Common myeloid progenitor, CD34-positive (primary cell): ENCODE measurements at regions not wholly inside any gene's neighbourhood (a gene's known extent, or its start where the extent isn't known, plus 50 kb on each side); places are given as distances from the start of the nearest gene placed in this dataset.
"Not testable (repeated sequence)": the region's sequence is repeated elsewhere in the genome, so short reads cannot be mapped to it uniquely, and the experiment has no call there.

Experiments used
- CTCF ChIA-PET: fragments of 350-600 bp; sonication (Branson Sonifier 250); formaldehyde crosslinking; loops from one replicate; lab custom pipeline; 2021; ENCODE audit warnings: antibody characterized with exemption; lab: Charles Lee
- POLR2A ChIA-PET: fragments of 350-600 bp; sonication (Branson Sonifier 250); formaldehyde crosslinking; loops from one replicate; lab custom pipeline; 2021; ENCODE audit warnings: antibody characterized with exemption; lab: Charles Lee
- DNase-seq, 3 donors: peaks; one replicate each; pipeline versions ENCODE4 v3.0.0 to v3.0.0-alpha.2; 2013
- H3K27ac ChIP-seq, 2 experiments: 1 replicate in 1 of 2; 2 replicates in 1 of 2; pipeline ENCODE4 v1.7.0; 2013; ENCODE audit warnings: inconsistent platforms in 2 of 2, low read length in 2 of 2, mild to moderate bottlenecking in 2 of 2, low read depth in 1 of 2, moderate library complexity in 1 of 2; ENCODE audit not compliant: severe bottlenecking in 2 of 2, insufficient read depth in 1 of 2, poor library complexity in 1 of 2
- H3K27me3 ChIP-seq, 5 experiments: replicated peaks in 2 of 5; 1 replicate in 3 of 5; 2 replicates in 2 of 5; pipeline versions ENCODE4 v1.6.1 to v1.7.0; 2013; ENCODE audit warnings: low read length in 4 of 5, mild to moderate bottlenecking in 2 of 5, moderate library complexity in 2 of 5, inconsistent platforms in 1 of 5; ENCODE audit not compliant: insufficient read depth in 5 of 5, control insufficient read depth in 4 of 5
- H3K36me3 ChIP-seq, 4 experiments: 1 replicate in 2 of 4; 2 replicates in 2 of 4; pipeline versions ENCODE4 v1.6.1 to v1.7.0; 2013; ENCODE audit warnings: low read length in 3 of 4, control low read depth in 1 of 4, mild to moderate bottlenecking in 1 of 4; ENCODE audit not compliant: control insufficient read depth in 4 of 4, insufficient read depth in 4 of 4
- H3K4me1 ChIP-seq, 4 experiments: 1 replicate in 3 of 4; 2 replicates in 1 of 4; pipeline versions ENCODE4 v1.6.1 to v1.7.1; 2013; ENCODE audit warnings: low read length in 3 of 4, mild to moderate bottlenecking in 3 of 4, control low read depth in 1 of 4, inconsistent platforms in 1 of 4, moderate library complexity in 1 of 4; ENCODE audit not compliant: control insufficient read depth in 4 of 4, insufficient read depth in 4 of 4; ENCODE audit errors: control extremely low read depth in 1 of 4
- H3K4me3 ChIP-seq, 7 experiments: 1 replicate in 4 of 7; 2 replicates in 3 of 7; pipeline versions ENCODE4 v1.5.1 to v1.7.0; 2013; ENCODE audit warnings: mild to moderate bottlenecking in 7 of 7, low read length in 6 of 7, moderate library complexity in 6 of 7, inconsistent platforms in 2 of 7, low read depth in 2 of 7, control low read depth in 1 of 7; ENCODE audit not compliant: insufficient read depth in 4 of 7, control insufficient read depth in 1 of 7; ENCODE audit errors: extremely low read depth in 1 of 7
- H3K9me3 ChIP-seq, 5 experiments: 1 replicate in 4 of 5; 2 replicates in 1 of 5; pipeline versions ENCODE4 v1.6.1 to v1.7.1; 2013; ENCODE audit warnings: low read length in 4 of 5, mild to moderate bottlenecking in 2 of 5, inconsistent platforms in 1 of 5, low read depth in 1 of 5, moderate library complexity in 1 of 5; ENCODE audit not compliant: control insufficient read depth in 4 of 5, insufficient read depth in 2 of 5; ENCODE audit errors: control extremely low read depth in 1 of 5
- WGBS: methylation state at CpG from one replicate; pipeline ENCODE4 v1.1.5; 2013; ENCODE audit not compliant: insufficient coverage; 5-methylcytosine and 5-hydroxymethylcytosine counted together

DNA sequence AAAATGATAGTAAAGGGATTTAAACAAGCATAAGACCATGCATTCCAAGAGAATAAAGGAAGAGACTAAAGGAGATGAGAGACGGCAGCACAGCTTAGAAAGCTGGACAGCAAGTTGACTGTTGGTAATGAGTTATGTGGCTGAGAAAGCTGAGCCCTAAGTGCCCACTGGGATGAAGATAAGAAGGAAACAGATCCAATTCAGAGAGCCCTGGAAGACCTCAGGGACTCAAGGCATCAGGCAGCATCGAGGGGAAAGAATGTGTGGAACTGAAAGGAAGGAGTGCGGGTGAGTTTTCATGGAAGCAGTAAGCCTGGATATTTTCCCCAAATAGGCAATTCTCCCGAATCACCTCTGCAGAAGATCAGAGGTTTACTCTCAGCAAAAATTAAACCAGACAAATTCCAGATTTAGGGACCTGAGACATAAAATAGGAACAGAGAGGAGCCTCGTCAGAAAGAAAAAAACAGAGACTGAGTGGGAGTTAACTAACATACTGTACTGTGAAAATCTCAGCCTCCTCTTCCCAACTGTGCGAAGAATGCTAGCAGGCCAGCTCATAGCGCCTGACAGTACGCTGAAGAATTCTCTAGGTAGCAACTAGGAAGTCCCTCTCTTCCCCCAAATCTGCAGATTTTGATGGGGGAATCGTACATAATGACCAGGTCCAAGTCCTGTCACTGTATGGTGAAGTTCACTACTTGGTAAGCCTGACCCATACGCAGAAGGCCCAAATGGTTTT is 187.7 kb upstream of the TAPT1 start:
- H3K27me3 ChIP-seq: no peaks in the 10 kb centered on the region
- ChIA-PET POLR2A (no interaction called here), CTCF (no interaction called here)
- WGBS: 96% methylated on average over 7 of the region's 10 CpGs
- no peak overlapping the region for H3K4me3 ChIP-seq
- H3K36me3 ChIP-seq: no peaks in the 10 kb centered on the region
- no peak for DNase-seq
- H3K4me1 ChIP-seq: no peaks in the 10 kb centered on the region
- H3K27ac ChIP-seq: no peak overlapping the region
- H3K9me3 ChIP-seq: no peaks in the 10 kb centered on the region

DNA sequence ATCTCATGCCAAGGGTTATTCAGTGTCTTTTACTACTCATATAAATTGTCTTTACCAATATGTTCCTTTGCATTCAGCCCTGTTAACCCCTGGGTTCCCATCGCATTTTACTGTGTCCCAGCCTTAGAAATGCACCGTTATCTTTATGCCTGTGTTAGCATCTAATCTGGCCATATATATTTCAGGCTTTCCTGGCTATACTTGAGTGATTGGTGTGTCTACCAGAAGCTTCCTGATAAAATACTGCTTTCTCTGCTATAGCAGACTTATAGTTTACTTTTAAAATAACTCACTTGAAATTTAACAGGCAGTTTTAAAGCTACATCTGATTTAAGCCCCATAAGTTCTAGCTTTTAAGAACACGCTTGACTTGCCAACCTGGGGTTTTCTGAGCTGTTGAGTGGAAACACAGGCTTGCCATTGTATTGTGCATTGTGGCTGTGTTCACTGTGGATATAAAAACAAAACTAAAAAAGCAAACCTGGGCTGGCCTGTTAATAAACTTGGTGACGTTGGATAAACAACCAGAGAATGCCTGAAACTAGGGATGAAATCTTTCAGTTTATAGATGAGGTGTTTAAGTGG is 185.3 kb upstream of the TAPT1 start:
- CTCF ChIA-PET: no interaction called here
- Histone ChIP-seq H3K27me3 (no peaks in the 10 kb centered on the region), H3K27ac (no peak overlapping the region), H3K9me3 (no peaks in the 10 kb centered on the region), H3K4me1 (no peaks in the 10 kb centered on the region), H3K36me3 (no peaks in the 10 kb centered on the region), H3K4me3 (no peak overlapping the region)
- DNase-seq: no peak
- 100% methylated on average over 3 of the region's 4 CpGs for WGBS
- POLR2A ChIA-PET: interaction anchor here (0.7 kb wide), 1 partner anchor 196 kb away, joined by 3 read pairs; no protein-coding TSS in a partner anchor

DNA sequence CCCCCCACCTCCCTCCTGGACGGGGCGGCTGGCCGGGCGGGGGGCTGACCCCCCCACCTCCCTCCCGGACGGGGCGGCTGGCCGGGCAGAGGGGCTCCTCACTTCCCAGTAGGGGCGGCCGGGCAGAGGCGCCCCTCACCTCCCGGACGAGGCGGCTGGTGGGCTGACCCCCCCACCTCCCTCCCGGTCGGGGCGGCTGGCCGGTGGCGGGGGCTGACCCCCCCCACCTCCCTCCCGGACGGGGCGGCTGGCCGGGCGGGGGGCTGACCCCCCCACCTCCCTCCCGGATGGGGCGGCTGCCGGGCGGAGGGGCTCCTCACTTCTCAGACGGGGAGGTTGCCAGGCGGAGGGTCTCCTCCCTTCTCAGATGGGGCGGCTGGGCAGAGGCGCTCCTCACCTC is 166.9 kb upstream of the TAPT1 start:
- no CpG with 5 or more reads among the region's 32 CpGs for WGBS
- H3K27me3 ChIP-seq, H3K36me3 ChIP-seq, H3K4me3 ChIP-seq, H3K9me3 ChIP-seq, H3K27ac ChIP-seq, POLR2A ChIA-PET, H3K4me1 ChIP-seq, CTCF ChIA-PET, DNase-seq: not testable (repeated sequence)

DNA sequence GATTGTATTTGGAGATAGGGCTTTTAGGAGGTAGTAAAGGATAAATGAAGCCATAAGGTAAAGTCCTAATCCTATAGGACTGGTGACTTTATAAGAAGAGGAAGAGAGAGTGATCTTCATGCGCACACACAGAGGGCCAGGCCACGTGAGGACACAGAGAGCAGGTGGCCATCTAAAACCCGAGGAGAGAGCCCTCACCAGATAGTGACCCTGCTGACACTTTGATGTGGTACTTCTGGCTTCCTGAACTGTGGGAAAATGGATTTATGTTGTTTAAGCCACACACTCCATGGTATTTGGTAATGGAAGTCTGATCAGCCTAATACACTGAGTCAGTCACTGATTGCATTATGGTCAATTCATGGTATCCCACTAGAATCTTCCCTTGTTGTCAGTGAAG is 164.9 kb upstream of the TAPT1 start:
- H3K9me3 ChIP-seq: peaks cover 0 to 2% (median 0%) of the 10 kb centered on the region in 5 experiments
- H3K27me3 ChIP-seq: peaks cover 0 to 2% (median 0%) of the 10 kb centered on the region in 5 experiments
- 83% methylated on average over 1 of the region's 3 CpGs for WGBS
- CTCF ChIA-PET: no interaction called here
- H3K4me1 ChIP-seq: no peaks in the 10 kb centered on the region
- POLR2A ChIA-PET: no interaction called here
- no peaks in the 10 kb centered on the region for H3K36me3 ChIP-seq
- no peak overlapping the region for H3K27ac ChIP-seq
- H3K4me3 ChIP-seq: no peak overlapping the region
- DNase-seq: no peak

DNA sequence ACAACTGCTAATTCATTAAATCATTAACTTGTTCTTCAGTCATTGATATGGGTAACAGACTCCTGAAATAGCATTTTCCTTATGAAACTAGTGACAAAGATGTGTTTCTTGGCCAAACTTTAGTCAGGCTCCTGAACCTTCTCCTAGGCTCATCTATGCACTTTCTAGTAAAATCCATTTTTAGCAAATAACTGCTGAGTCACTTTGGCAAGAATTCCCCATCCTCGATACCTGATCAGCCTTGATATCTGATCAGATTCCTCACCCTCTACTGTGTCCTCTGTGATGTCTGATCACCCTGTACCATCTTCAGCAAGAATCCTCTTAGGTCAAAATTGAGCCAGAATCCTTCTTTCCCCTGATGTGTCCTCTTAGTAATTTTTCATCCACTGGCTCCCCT is 161.2 kb upstream of the TAPT1 start:
- H3K9me3 ChIP-seq: peaks cover 0 to 2% (median 0%) of the 10 kb centered on the region in 5 experiments
- H3K4me3 ChIP-seq: no peak overlapping the region
- H3K36me3 ChIP-seq: no peaks in the 10 kb centered on the region
- ChIA-PET POLR2A (no interaction called here), CTCF (no interaction called here)
- WGBS: 89% methylated on average over 1 of the region's 1 CpG
- peaks cover 0 to 2% (median 0%) of the 10 kb centered on the region in 5 experiments for H3K27me3 ChIP-seq
- no peaks in the 10 kb centered on the region for H3K4me1 ChIP-seq
- DNase-seq: no peak
- H3K27ac ChIP-seq: no peak overlapping the region

DNA sequence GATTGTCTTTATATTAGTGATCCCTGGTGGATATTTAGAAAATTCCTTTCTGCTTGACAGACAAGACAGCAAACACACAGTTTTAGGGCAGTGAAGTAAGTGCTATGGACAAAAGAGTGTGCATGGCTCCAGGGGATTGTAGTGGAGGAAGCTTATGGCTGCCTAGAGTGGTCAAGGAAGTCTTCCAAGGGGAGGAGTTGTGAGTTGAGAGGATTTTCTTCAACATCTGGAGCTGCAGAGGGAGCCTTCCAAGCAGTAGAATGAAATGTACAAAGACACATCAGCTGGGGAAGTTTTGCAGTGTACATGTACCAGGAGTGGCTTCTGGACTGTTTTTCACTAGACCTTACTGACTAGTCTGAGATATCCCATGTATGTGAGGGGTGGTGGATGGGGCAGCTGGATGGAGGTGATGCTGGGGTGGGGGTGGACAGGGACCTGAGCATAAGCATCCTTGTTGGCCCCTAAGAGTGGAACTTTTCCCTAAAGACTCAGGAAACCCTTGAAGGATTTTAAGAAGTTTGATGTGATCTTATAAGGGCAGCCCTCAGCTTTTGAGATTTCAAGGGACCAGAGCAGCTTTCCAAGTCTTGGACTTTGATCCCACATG is 160.5 kb upstream of the TAPT1 start:
- Histone ChIP-seq H3K27me3 (peaks cover 0 to 2% (median 0%) of the 10 kb centered on the region in 5 experiments), H3K9me3 (peaks cover 0 to 2% (median 0%) of the 10 kb centered on the region in 5 experiments), H3K4me1 (no peaks in the 10 kb centered on the region), H3K36me3 (no peaks in the 10 kb centered on the region), H3K27ac (no peak overlapping the region), H3K4me3 (no peak overlapping the region)
- no peak for DNase-seq
- ChIA-PET CTCF (no interaction called here), POLR2A (no interaction called here)

DNA sequence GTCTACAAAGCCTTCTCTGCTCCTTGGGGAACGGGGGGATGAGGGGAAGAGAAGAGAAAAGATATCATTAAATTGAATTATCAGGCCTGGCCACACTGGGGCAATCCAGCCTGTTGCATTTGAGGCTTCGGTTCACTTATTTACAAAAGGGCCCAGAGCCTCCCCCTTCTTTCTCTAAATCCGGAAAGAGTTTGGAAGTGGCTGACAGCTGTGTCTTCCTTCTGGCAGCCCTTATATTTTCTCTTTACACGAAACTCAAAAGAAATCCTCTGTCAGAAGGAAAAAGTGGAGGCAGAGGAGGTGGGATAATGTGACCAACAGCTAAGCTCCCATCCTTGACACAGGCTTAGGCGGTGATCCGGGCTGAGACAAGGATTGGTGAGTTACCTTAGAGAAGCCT is 158.3 kb upstream of the TAPT1 start:
- no peaks in the 10 kb centered on the region for H3K4me1 ChIP-seq
- no peaks in the 10 kb centered on the region for H3K36me3 ChIP-seq
- ChIA-PET POLR2A (no interaction called here), CTCF (no interaction called here)
- H3K9me3 ChIP-seq: peaks cover 0 to 2% (median 0%) of the 10 kb centered on the region in 5 experiments
- 97% methylated on average over 3 of the region's 6 CpGs for WGBS
- no peaks in the 10 kb centered on the region for H3K27me3 ChIP-seq
- no peak overlapping the region for H3K27ac ChIP-seq
- H3K4me3 ChIP-seq: no peak overlapping the region
- no peak for DNase-seq
